ENCODE measurements at regions not wholly inside any gene's neighbourhood (a gene's known extent, or its start where the extent isn't known, plus 50 kb on each side); places are given as distances from the start of the nearest gene placed in this dataset.

- Histone ChIP-seq H3K4me1 (replicated peaks; ENCODE audit: insufficient read depth) (no peaks in the 10 kb centered on the region), H4K20me1 (ENCODE audit: insufficient read depth) (no peaks in the 10 kb centered on the region), H2AFZ (no peak overlapping the region), H3K79me2 (ENCODE audit: low read depth) (no peaks in the 10 kb centered on the region), H3K27me3 (ENCODE audit: insufficient read depth, low read depth) (no peaks in the 10 kb centered on the region), H3K36me3 (ENCODE audit: low read depth) (no peaks in the 10 kb centered on the region), H3K4me3 (no peak overlapping the region), H3K9me3 (ENCODE audit: insufficient read depth, low read depth) (no peaks in the 10 kb centered on the region), H3F3A (ENCODE audit: insufficient read depth, low read depth) (no peaks in the 10 kb centered on the region), H3K27ac (no peak overlapping the region), H3K9me2 (ENCODE audit: insufficient read depth) (no peaks in the 10 kb centered on the region), H3K4me2 (no peak overlapping the region)
- DNase-seq, result no peak
- BruUV-seq (replicated peaks), result no TSS peak
- no peak for TF ChIP-seq CTCF (conservative IDR thresholded peaks at IDR 0.05)
- TF ChIP-seq EZH2 (IDR thresholded peaks at IDR 0.05; ENCODE audit: low read depth), result no peak
- CTCF ChIA-PET, result no interaction called here
- intact Hi-C loops (cut with micrococcal nuclease; ENCODE audit: unreplicated experiment), result no loop called here
- POLR2A ChIA-PET (ENCODE audit: unreplicated experiment), result interaction anchor here (0.8 kb wide), 1 partner anchor 107 kb away, joined by 6 read pairs; no protein-coding TSS in a partner anchor
Measured at GRCh38 chr10:9102026-9102425, 1047.5 kb downstream of the GATA3 start.

DNA sequence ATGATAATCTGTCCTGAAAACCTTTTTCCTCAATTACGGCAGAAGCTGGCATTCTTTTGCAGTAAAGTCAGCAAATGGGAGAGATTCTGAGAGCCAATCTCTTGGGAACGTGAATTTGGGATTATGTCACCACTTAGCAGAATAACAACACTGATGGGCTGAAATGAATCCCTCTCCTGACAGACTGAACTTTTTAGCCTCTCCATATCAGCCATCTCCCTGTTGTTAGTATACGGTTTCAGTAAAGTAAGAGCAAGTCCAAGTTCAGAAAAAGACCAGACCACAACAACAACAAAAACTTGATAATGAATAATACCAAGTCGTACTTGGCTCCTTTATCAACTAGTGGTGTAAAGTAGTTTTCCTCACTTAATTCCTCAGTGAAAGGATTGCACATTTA, 1048.8 kb downstream of the GATA3 start:
- no peak for DNase-seq

DNA sequence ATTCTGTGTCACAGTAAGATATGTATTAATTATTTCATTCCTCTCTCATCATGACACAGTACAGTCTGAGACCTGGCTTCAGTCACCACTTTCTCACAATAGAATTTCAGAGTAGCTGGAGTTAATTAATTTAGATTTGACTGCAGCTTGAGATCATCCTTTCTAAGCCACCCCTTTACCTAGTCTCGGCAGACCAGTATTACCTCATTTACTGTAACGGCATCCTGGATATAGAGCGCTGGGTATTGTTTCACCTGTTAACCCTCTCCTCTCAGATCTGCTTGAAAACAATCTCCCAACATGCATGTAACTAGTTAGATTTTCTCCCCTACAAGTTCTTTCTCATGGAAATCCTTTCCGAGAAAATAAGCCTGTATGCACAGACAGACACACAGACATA, 1057.5 kb downstream of the GATA3 start:
- Histone ChIP-seq H3K9me2 (ENCODE audit: insufficient read depth) (no peaks in the 10 kb centered on the region), H3F3A (ENCODE audit: insufficient read depth, low read depth) (no peaks in the 10 kb centered on the region), H3K79me2 (ENCODE audit: low read depth) (no peaks in the 10 kb centered on the region), H3K27ac (no peak overlapping the region), H3K36me3 (ENCODE audit: low read depth) (no peaks in the 10 kb centered on the region), H2AFZ (no peak overlapping the region), H3K27me3 (ENCODE audit: insufficient read depth, low read depth) (no peaks in the 10 kb centered on the region), H3K4me3 (no peak overlapping the region), H4K20me1 (ENCODE audit: insufficient read depth) (no peaks in the 10 kb centered on the region), H3K9me3 (ENCODE audit: insufficient read depth, low read depth) (no peaks in the 10 kb centered on the region), H3K4me1 (replicated peaks; ENCODE audit: insufficient read depth) (no peaks in the 10 kb centered on the region), H3K4me2 (no peak overlapping the region)
- TF ChIP-seq CTCF (conservative IDR thresholded peaks at IDR 0.05), result no peak
- TF ChIP-seq EZH2 (IDR thresholded peaks at IDR 0.05; ENCODE audit: low read depth), result no peak
- BruUV-seq (replicated peaks), result no TSS peak
- no peak for DNase-seq
- intact Hi-C loops (cut with micrococcal nuclease; ENCODE audit: unreplicated experiment), result no loop called here
- ChIA-PET CTCF (no interaction called here), POLR2A (ENCODE audit: unreplicated experiment) (no interaction called here)

More for the DNA sequence above, 1048.8 kb downstream of the GATA3 start:
- H4K20me1 ChIP-seq (ENCODE audit: insufficient read depth), result no peaks in the 10 kb centered on the region
- no peaks in the 10 kb centered on the region for H3K27me3 ChIP-seq (ENCODE audit: insufficient read depth, low read depth)
- H3K79me2 ChIP-seq (ENCODE audit: low read depth), result no peaks in the 10 kb centered on the region
- no peaks in the 10 kb centered on the region for H3K9me3 ChIP-seq (ENCODE audit: insufficient read depth, low read depth)
- H3K4me2 ChIP-seq, result no peak overlapping the region
- H3K27ac ChIP-seq, result no peak overlapping the region
- BruUV-seq (replicated peaks), result no TSS peak
- CTCF ChIA-PET, result no interaction called here
- H2AFZ ChIP-seq, result no peak overlapping the region
- no peaks in the 10 kb centered on the region for H3K9me2 ChIP-seq (ENCODE audit: insufficient read depth)
- no peaks in the 10 kb centered on the region for H3F3A ChIP-seq (ENCODE audit: insufficient read depth, low read depth)
- H3K36me3 ChIP-seq (ENCODE audit: low read depth), result no peaks in the 10 kb centered on the region
- intact Hi-C loops (cut with micrococcal nuclease; ENCODE audit: unreplicated experiment), result no loop called here
- no peak for TF ChIP-seq EZH2 (IDR thresholded peaks at IDR 0.05; ENCODE audit: low read depth)
- TF ChIP-seq CTCF (conservative IDR thresholded peaks at IDR 0.05), result no peak
- POLR2A ChIA-PET (ENCODE audit: unreplicated experiment), result no interaction called here
- H3K4me1 ChIP-seq (replicated peaks; ENCODE audit: insufficient read depth), result no peaks in the 10 kb centered on the region
- H3K4me3 ChIP-seq, result no peak overlapping the region
